HG03460 (cell line): ENCODE measurements at regions not wholly inside any gene's neighbourhood (a gene's known extent, or its start where the extent isn't known, plus 50 kb on each side); places are given as distances from the start of the nearest gene placed in this dataset.
"Not testable (repeated sequence)": the region's sequence is repeated elsewhere in the genome, so short reads cannot be mapped to it uniquely, and the experiment has no call there.

Experiments
- ATAC-seq: cut with Tn5 transposase; IDR thresholded peaks from one replicate; pipeline ENCODE4 v1.9.1; 2021; ENCODE audit not compliant: unreplicated experiment

DNA sequence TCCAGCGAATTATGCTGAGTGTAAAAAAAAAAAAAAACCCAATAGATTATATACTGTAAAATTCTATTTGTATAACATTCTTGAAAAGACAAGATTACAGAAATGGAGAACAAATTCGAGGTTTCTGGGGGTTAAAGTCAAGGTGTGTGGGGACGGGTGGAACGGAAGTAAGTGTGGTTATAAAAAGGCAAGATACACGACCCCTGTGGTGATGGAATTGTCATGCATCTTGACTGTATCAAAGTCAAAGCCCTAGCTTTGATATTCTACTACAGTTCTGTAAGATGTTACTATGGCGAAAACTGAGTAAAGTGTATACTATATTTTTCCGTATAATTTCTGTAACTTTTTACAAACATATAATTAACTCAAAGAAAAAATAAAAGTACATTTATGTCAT is 718.2 kb upstream of the PCDH15 start:
- ATAC-seq = no peak

DNA sequence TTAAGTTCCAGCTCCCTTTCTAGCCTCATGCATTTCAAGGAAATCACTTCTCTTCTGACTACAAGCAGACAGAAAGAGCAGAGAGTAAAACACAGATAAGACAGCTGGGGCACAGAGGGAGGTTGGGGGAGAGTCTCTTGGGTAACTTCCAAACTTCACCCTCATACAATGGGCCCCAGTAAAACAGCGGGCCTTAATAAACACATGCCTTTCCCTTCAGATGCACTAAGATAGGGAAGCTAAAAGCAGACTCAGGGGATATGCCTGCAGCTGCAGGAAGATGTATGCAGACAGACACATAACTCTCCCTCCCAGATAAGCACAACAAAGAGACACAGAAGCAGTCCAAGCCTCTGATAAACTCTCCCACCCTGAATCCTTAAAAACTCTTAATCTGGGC is 717.4 kb upstream of the PCDH15 start:
- ATAC-seq = not testable (repeated sequence)

DNA sequence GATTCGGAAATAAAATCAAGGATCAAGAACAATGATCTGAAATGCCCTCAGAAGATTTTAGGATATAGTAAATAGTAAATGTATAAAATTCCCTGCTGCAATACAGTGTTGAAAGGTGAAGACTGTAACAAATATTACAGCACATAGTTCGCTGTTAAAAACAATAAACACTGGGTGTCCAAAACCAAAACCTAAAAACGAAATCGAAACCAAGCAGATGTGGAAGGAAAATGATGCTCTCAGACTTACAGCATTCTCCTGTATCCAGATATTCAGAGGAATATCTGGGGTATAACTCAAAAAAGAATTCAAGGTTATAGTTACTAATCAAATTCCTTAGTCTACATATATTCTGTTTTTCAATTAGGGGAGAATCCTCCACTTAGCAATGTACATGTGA is 708.1 kb upstream of the PCDH15 start:
- ATAC-seq = no peak

DNA sequence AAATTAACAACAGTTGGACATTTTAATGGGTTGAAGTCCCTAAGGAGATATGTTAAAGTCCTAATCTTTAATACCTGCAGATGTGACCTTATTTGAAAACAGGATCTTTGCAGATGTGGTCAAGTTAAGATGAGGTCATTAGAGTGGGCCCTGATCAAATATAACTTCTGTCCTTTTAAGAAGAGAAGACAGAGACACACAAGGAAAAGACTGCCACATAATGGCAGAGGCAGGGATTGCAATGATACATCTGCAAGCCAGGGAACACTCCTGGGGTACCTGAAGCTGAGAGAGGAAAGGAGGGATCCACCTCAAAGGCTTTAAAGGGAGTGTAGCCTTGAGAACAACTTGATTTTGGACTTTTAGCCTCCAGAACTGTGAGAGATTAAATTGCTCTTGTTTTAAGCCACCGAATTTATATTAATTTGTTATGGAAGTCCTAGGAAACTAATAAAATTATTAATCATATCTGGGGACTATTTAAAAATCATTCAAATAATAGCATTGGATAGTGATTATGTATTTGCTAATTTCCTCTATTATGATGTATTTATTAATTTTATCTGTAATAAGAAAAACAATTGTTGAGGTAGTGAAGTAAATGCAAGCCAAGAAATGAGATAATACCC is 700.0 kb upstream of the PCDH15 start:
- ATAC-seq = no peak

DNA sequence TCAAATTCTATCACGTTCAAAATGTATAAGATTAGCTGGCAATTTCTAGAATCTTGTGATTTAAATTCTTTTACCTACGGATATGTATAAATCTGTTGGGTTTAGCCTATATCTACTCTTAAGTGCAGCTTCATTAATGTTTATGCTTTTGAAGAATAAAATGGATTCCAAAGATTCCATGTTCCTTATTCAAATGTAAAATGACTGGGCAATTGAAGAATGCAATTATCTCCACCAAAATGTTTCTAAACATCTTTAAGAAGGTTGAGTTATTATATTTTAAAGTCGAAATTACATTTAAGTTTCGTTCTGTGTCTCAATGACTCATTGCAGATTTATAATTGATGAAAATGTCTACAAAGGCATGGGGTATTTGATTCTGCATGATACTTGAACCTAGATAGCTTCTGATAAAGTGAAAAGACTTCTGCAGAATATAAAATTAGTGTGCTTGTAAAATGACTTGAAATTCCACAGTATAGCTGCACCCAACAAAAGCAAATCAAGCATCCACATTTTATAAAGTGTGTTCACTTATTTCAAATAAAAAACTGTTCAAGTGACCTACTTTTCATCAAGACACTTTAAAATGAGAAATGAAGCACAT is 697.0 kb upstream of the PCDH15 start:
- no peak for ATAC-seq

DNA sequence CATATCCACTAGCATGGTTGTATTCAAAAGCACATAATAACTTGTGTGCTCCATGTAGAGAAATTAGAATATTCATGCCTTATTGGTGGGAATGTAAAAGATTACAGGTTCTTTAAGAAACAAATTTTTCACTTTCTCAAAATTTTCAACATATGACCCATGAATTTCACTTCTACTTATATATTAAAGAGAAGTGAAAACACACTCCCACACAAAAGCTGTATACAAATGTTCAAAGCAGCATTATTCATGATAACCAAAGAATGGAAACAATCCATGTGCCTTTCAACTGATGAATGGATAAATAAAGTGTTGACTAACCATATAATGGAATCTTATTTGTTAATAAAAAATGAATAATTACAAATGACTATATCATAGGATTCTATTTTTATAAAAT is 694.5 kb upstream of the PCDH15 start:
- no peak for ATAC-seq

DNA sequence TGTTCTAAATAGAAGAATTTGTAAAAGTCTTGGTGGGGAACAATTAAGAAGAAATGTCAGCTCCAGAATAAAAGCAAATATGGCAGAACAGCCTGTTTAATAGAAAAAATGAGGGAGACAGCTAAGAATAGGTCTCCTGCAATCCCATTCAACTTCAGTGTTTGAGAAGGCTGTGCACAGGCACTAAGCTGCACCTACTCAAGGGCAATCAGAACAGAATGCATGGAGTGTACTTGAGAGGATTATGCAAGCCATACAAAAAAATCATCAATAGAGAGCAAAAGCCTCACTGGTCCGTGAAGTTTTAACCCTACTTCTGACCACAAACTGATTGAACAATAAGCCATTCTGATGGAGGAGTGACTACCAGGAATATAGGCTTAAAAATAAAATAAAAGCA is 690.7 kb upstream of the PCDH15 start:
- no peak for ATAC-seq

DNA sequence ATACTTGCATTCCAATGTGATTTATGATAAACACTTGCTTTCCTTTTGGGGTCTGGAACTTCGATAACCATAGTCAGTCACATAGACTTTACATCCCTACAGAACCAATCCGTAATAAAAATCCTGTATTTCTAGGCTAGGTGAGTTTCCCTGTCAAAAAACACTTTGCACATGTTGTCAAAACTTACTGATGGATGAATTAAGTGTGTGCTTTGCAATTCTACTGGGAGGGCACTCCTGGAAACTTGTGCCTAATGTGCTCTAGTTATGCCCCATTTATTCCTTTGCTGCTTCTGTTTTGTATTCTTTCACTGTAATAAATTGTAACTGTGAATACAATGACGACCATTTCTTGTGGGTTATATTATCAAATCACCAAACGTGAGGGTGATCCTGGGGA is 684.8 kb upstream of the PCDH15 start:
- no peak for ATAC-seq

DNA sequence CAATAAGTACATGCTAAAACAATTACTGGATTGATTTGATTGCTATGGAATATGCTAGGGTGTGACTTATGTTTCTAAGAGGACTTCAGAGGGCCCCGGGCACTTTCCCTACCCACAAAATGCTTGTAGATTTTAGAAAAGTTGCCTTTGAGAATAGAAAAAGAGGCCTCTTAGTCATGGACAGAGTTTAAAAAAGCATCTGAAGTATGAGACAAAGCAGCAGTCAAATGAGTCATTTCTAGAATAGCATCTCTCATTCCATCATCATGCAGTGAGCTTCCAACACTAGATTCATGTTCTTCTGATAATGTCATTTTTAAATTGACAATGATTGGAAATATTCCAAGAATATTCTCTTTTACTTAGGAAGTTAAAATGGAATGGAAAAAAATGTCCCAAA is 675.1 kb upstream of the PCDH15 start:
- no peak for ATAC-seq

DNA sequence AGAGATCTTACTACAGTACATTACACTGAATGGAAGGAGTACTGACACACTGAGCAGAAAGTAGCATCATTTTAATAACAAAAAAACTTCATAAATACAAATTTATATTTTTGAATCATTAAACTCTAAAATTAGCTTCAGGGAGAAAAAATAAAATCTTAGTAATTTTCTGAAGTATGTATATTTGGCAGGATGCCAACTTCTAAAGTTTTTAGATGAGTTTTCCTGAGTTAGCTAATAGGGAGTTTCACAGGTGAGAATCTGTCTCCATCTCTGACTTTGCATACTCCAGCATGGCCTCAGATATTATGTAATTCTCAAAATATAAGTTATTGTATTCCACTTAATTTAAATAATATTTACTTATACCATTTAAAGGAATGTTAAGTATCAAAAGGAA is 673.2 kb upstream of the PCDH15 start:
- no peak for ATAC-seq

DNA sequence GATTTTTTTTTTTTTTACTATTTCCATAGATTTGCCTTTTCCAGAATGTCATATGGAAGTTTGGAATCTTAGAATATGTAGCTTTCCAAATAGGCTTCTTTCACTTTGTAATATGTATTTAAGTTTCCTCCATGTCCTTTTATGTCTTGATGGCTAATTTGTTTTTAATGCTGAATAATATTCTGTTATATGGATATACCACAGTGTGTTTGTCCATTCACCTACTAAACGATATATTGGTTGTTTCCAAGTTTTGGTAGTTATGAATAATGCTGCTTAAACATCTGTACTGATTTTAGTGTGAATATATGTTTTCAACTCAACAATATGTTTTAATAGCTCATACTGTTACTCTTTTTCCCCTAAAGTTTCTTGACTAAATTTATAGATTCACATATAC is 669.8 kb upstream of the PCDH15 start:
- no peak for ATAC-seq

DNA sequence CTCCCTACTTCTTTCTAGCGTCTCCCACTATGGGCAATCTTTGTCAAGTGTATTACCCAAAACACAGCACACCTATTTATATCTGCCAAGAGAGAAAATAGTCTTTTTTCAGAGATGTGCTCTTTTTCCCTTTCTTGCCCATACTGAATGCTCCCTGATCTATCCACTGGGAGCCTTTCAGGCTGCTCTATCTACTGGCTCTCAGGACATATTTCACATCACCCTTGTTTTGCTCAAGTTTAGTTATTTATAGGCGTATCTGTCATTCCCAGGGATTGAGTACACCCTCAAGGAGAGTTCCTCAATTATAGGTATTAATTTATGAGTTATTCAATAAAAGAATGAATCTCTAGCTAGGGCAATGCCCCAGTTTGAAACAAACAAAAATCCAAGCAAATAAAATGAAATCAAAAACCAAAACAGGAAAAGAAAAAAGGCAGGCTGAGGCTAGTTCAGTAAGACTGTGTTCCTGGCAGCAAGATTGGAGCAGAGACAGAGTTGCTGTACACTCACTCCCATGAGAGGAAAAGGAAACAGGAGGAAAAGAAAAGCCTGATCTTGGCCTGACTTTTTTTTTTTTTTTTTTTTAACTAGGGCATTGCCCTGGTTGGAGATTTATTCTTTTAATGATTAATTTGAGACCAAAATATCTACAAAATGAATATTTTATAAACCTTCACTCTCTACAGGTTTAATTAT is 665.9 kb upstream of the PCDH15 start:
- no peak for ATAC-seq

DNA sequence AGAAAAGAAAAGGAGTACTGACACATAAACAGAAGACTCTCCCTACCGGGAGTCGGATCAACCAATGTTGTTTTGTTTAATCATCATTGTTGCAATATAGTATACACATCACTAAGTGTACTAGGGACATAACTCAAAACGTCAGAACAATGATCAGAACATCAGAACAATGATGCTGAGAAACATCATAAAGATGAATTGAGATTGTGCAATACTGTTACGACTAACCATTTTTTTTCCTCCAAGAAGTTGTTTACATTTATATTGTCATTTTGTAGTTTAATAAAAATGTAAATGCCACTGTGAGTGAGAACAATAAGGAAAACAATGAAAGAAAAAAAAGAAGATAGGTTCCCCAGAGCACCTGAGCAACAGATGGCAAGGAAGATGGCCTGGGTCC is 663.1 kb upstream of the PCDH15 start:
- ATAC-seq = no peak

DNA sequence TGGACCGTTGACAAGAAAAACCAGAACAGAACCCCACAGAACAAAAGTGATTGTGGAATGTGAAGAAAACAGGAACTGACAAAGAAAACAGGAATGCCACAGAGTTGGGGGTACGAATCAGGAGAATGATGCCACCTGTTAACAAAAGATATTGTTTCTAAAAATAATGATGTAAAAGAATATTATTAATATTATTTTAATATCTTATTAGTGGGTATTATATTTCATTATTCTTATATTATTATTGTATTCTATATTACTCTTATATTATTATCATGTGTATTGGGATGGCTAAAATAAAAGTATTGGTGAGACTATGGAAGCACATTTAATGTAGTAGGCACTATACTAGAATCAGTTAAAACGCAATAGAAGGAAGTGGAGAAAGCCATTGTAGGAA is 659.0 kb upstream of the PCDH15 start:
- no peak for ATAC-seq

DNA sequence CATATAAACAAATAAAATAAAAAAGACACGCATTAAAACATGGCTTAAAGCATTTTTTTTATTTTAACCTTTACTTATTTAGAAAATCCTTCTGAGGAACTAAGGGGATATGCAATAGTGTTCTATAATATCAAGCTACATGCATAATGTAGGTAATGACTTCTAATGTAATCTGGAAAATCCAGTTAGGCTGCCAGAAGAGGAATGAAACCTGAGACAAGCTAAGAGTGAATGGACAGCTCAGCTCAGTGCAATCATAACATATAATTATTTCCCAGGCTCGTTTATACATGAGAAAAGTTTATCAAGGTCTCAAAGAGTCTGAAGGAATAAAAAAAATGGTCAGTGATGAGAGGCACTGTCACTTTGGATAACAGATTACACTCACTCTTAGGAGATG is 649.0 kb upstream of the PCDH15 start:
- no peak for ATAC-seq

DNA sequence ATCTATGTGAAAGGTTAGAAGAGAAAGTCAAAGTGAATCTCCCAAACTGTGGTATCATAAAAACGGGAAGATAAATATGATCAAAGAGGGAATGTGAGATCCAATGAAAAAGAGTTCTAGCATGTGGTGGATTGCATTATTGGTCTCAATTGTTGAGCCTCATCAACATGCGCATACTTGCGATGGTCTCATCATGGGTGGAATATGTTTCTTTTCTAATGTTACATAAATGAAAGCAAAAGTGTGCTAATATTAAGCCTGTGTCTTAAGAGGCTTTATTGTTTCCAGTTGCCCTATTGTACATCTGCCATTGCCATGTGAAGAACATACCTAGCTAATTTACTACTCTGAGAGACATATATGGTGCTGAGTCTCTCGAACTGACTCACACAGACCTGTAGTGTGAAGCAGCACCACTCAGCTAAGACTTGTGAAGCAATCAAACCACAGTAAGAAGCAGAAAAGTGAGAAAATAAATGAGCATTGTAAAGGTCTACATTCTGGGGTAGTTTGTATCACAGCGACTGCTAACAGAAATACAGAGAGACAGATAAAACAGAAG is 645.5 kb upstream of the PCDH15 start:
- no peak for ATAC-seq

DNA sequence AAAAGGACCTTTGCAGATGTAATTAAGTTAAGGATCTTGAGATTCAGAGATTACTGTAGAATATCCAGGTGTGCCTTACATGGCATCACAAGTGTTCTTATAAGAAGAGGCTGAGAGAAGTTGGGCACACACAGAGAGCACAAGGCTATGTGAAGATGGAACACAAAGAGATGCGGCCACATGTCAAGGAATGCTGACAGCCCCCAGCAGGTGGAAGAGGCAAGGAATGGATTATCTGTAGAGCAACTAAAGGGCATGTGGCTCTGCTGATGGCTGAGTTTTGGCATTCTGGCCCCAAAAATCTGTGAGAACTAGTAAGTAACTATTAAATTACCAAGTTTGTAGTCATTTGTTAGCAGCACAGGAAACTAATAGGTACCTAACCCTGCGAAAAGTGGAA is 640.7 kb upstream of the PCDH15 start:
- ATAC-seq = no peak

DNA sequence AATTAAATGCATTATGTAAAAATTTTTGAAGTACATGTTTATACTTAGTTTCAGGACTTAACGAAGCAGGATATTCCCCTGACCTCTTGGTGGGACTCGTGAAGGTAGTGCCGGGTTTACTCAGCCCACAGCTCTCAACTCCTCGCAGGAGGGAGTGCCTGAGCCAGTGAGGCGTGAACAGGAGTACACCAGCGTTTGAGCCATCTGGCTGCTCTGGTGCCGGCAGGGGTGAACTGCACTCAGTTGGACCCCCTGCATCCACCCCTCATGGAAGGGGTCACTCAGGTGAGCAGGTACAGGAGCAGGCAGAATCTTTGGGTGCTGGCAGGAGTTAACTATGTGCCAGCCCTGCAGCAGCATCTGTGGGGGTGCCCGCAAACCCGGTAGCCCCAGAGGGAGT is 625.1 kb upstream of the PCDH15 start:
- no peak for ATAC-seq

DNA sequence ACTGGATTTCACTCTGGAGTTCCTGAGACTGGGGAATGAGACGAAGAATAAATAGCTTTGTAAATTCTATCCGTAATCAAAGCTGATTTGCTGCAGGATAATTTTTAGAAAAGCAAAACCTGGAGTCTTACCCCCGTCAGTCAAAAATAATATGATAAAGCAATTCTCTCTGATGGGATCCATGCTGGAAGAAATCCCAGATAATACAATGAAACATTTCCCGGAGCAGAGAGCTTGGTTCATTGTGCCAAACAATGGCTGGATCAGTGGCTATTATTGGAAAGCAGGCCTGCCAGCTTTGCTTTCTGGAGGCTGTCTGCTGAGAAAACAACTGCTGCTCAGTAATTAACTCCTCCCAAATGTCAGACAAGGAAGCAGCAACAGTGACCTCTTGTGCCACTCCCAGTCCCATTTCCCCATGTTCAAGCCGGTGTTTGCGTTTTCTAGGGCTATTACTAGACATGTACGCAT is 609.4 kb upstream of the PCDH15 start:
- ATAC-seq = no peak

DNA sequence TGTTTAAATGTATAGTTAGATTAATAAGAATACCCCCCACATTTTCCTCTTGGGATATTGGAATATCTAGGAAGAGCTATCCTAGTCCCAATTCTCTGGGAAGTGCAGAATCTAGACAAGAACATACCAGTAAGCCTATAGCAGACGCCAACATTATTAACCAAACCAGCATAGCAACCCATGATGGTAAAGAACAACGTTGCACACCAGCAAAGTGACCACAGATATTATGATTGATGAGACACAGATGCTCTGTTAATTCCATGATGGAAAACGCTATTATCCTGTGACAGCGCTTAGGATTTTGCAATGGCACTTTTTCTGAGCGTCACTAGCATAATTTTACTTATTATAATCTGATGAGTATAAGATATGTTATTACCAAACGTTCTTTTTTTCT is 603.1 kb upstream of the PCDH15 start:
- ATAC-seq = no peak

DNA sequence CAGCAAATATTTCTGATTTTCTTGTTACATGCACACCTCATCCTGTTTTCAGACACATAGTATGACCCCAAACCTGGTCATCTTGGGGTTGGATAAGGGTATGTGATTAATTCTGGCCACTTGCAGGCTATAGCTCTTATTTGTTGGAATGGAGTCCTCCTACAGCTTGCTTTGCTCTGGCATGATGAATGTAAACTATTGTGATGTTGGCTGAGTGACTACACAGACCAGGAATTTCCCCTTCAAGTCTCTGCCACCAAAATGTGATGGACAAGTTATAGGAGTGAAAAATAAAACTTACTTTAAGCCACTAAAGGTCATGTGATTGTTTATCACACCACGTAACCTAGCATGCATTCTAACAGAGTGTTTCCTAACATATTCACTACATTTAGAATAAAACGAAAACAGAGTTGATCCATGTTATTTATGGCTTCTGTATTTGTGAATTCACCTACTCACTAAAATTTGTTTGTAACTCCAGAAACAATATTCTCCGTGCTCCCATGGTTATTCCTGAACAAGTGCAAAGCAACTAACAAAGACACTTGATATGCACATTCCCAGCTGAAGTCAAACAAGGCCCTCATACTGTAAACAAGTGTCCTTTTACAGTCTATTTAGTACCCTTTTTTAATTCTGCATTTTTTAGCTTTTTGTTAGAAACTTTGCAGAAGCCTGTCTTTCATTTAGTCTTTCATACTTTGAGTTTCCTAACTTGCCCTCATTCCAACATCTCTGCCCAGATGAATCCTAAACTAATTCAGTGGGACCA is 599.2 kb upstream of the PCDH15 start:
- no peak for ATAC-seq

DNA sequence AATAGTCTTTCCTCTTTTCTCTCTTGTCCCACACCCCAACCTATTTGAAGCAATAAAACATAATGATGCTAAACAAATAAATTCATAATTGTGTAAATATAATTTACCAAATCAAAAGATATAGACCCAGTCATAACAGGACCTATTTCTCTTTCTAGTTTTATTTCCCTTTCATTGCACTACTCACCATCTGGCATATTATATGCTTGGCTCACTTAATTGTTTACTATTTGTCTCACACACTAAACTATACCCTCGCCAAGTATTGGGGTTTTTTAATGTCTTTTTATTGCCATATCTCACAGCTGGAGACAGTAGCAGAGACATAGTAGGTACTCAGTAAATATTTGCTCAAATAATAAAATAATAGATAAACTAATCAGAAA is 597.5 kb upstream of the PCDH15 start:
- no peak for ATAC-seq
